H1 (cell line): ENCODE measurements at regions not wholly inside any gene's neighbourhood (a gene's known extent, or its start where the extent isn't known, plus 50 kb on each side); places are given as distances from the start of the nearest gene placed in this dataset.

Experiments used
- CTCF ChIA-PET: fragments of 300-600 bp; sonication (Branson Sonifier 250); formaldehyde crosslinking; loops from one replicate; lab custom pipeline; 2021; ENCODE audit not compliant: partially characterized antibody; lab: Charles Lee
- POLR2A ChIA-PET: fragments of 300-600 bp; sonication (Branson Sonifier 250); formaldehyde crosslinking; loops from one replicate; lab custom pipeline; 2021; ENCODE audit warnings: inconsistent platforms; ENCODE audit not compliant: partially characterized antibody; lab: Charles Lee
- DNase-seq, 2 experiments: peaks; one replicate each; pipeline versions ENCODE4 v3.0.0 to v3.0.0-alpha.2; 2010 to 2022; ENCODE audit warnings: low spot score in 2 of 2, low read depth in 1 of 2, mixed read lengths in 1 of 2
- FAIRE-seq: peaks from 2 replicates; lab custom pipeline; 2011; peaks lifted over from hg19 to GRCh38; lab: Jason Lieb, UNC
- H2AFZ ChIP-seq: 2 replicates; pipeline ENCODE4 v1.8.1; 2012; ENCODE audit warnings: low read length, inconsistent platforms
- H2AK5ac ChIP-seq: 2 replicates; pipeline ENCODE4 v1.6.1; 2013; ENCODE audit warnings: low read depth, low read length
- H2BK120ac ChIP-seq: replicated peaks from 2 replicates; pipeline ENCODE3; 2013; ENCODE audit warnings: low read depth, low read length, inconsistent platforms
- H2BK12ac ChIP-seq: 2 replicates; pipeline ENCODE4 v1.6.1; 2013; ENCODE audit warnings: low read depth, low read length
- H2BK15ac ChIP-seq: 2 replicates; pipeline ENCODE4 v1.6.1; 2013; ENCODE audit warnings: low read length
- H2BK20ac ChIP-seq: 2 replicates; pipeline ENCODE4 v1.6.1; 2013; ENCODE audit warnings: low read length
- H2BK5ac ChIP-seq: 2 replicates; pipeline ENCODE4 v1.6.1; 2013; ENCODE audit warnings: low read depth, low read length
- H3K14ac ChIP-seq: 2 replicates; pipeline ENCODE4 v1.6.1; 2013; ENCODE audit warnings: inconsistent platforms; ENCODE audit not compliant: insufficient read length
- H3K18ac ChIP-seq: 2 replicates; pipeline ENCODE4 v1.6.1; 2013; ENCODE audit warnings: low read length; ENCODE audit errors: extremely low read depth
- H3K23ac ChIP-seq: 2 replicates; pipeline ENCODE4 v1.6.1; 2013; ENCODE audit warnings: inconsistent platforms; ENCODE audit not compliant: insufficient read length
- H3K23me2 ChIP-seq: 2 replicates; pipeline ENCODE4 v1.6.1; 2013; ENCODE audit warnings: low read depth, low read length
- H3K27ac ChIP-seq: 2 replicates; pipeline ENCODE4 v1.6.1; 2011; ENCODE audit warnings: low read depth, low read length, inconsistent platforms
- H3K27me3 ChIP-seq, 4 experiments: replicated peaks in 1 of 4; 1 replicate in 1 of 4; 2 replicates in 3 of 4; pipeline versions ENCODE4 v1.6.1 to v1.8.1; 2011 to 2013; ENCODE audit warnings: low read length in 3 of 4, mild to moderate bottlenecking in 3 of 4, inconsistent platforms in 2 of 4, mixed read lengths in 2 of 4, moderate library complexity in 1 of 4; ENCODE audit not compliant: control insufficient read depth in 3 of 4, insufficient read depth in 3 of 4; ENCODE audit errors: extremely low read depth in 1 of 4
- H3K36me3 ChIP-seq, 4 experiments: 2 replicates each; pipeline versions ENCODE4 v1.6.1 to v1.8.1; 2011 to 2013; ENCODE audit warnings: mild to moderate bottlenecking in 4 of 4, low read length in 3 of 4, moderate library complexity in 2 of 4, control low read depth in 1 of 4, inconsistent platforms in 1 of 4; ENCODE audit not compliant: insufficient read depth in 4 of 4, control insufficient read depth in 2 of 4
- H3K4ac ChIP-seq: replicated peaks from 2 replicates; pipeline ENCODE3; 2013; ENCODE audit warnings: low read length, low read depth, mixed read lengths, inconsistent platforms; ENCODE audit not compliant: insufficient read length
- H3K4me1 ChIP-seq, 4 experiments: replicated peaks in 1 of 4; 1 replicate in 1 of 4; 2 replicates in 3 of 4; pipeline versions ENCODE4 v1.6.1 to v1.8.1; 2011 to 2013; ENCODE audit warnings: low read length in 3 of 4, inconsistent platforms in 2 of 4, mixed read lengths in 1 of 4; ENCODE audit not compliant: insufficient read depth in 4 of 4, control insufficient read depth in 3 of 4
- H3K4me2 ChIP-seq, 2 experiments: 2 replicates each; pipeline versions ENCODE4 v1.6.1 to v1.8.1; 2011 to 2013; ENCODE audit warnings: low read depth in 2 of 2, low read length in 2 of 2, control low read depth in 1 of 2, inconsistent platforms in 1 of 2, mild to moderate bottlenecking in 1 of 2; ENCODE audit not compliant: insufficient read depth in 1 of 2
- H3K4me3 ChIP-seq, 4 experiments: fragments of 200-600, 300-600 bp in 1 of 4; sonication (generic), shearing (Covaris generic), sonication (Bioruptor Twin) in 1 of 4; 2 replicates each; pipeline versions ENCODE4 v1.5.1 to v1.8.1; 2011 to 2016; ENCODE audit warnings: low read length in 4 of 4, low read depth in 3 of 4, control low read depth in 2 of 4, inconsistent platforms in 2 of 4, mild to moderate bottlenecking in 2 of 4, mixed read lengths in 1 of 4, moderate library complexity in 1 of 4; ENCODE audit not compliant: insufficient read depth in 2 of 4; ENCODE audit errors: extremely low read depth in 1 of 4
- H3K56ac ChIP-seq: replicated peaks from 2 replicates; pipeline ENCODE3; 2013; ENCODE audit warnings: low read depth, mild to moderate bottlenecking, mixed read lengths, low read length, inconsistent platforms; ENCODE audit not compliant: insufficient read length
- H3K79me1 ChIP-seq: 2 replicates; pipeline ENCODE4 v1.6.1; 2013; ENCODE audit warnings: low read depth, low read length, control low read depth
- H3K79me2 ChIP-seq, 2 experiments: 2 replicates each; pipeline versions ENCODE4 v1.6.1 to v1.8.1; 2012 to 2013; ENCODE audit warnings: low read length in 2 of 2, mild to moderate bottlenecking in 2 of 2, inconsistent platforms in 1 of 2; ENCODE audit not compliant: insufficient read depth in 2 of 2, control insufficient read depth in 1 of 2
- H3K9ac ChIP-seq, 4 experiments: replicated peaks in 1 of 4; 1 replicate in 1 of 4; 2 replicates in 3 of 4; pipeline versions ENCODE4 v1.6.1 to v1.8.1; 2011 to 2013; ENCODE audit warnings: low read depth in 3 of 4, low read length in 3 of 4, control low read depth in 2 of 4, mild to moderate bottlenecking in 2 of 4, moderate library complexity in 2 of 4, inconsistent platforms in 1 of 4; ENCODE audit errors: extremely low read depth in 1 of 4
- H3K9me3 ChIP-seq, 2 experiments: 2 replicates each; pipeline versions ENCODE4 v1.6.1 to v1.8.1; 2012 to 2013; ENCODE audit warnings: mild to moderate bottlenecking in 2 of 2, moderate library complexity in 2 of 2, control low read depth in 1 of 2, inconsistent platforms in 1 of 2, low read depth in 1 of 2, low read length in 1 of 2, mixed read lengths in 1 of 2; ENCODE audit not compliant: insufficient read depth in 2 of 2
- H4K20me1 ChIP-seq, 2 experiments: replicated peaks in 1 of 2; 2 replicates each; pipeline versions ENCODE3 to v1.8.1; 2011 to 2013; ENCODE audit warnings: inconsistent platforms in 2 of 2, low read length in 2 of 2, mild to moderate bottlenecking in 1 of 2; ENCODE audit not compliant: insufficient read depth in 2 of 2, control insufficient read depth in 1 of 2
- H4K5ac ChIP-seq: 2 replicates; pipeline ENCODE4 v1.6.1; 2013; ENCODE audit warnings: low read length, low read depth, mixed read lengths, inconsistent platforms; ENCODE audit not compliant: insufficient read length
- H4K8ac ChIP-seq: 2 replicates; pipeline ENCODE4 v1.8.0; 2013; ENCODE audit warnings: mild to moderate bottlenecking, moderate library complexity, low read length, inconsistent platforms; ENCODE audit not compliant: insufficient read depth; ENCODE audit errors: extremely low read depth
- H4K91ac ChIP-seq: replicated peaks from 2 replicates; pipeline ENCODE3; 2013; ENCODE audit warnings: low read length, mixed read lengths, inconsistent platforms; ENCODE audit not compliant: insufficient read length
- CTBP2 ChIP-seq: IDR thresholded peaks from 2 replicates; pipeline ENCODE4 v1.7.0; 2011; ENCODE audit warnings: borderline replicate concordance, mild to moderate bottlenecking, moderate library complexity, mixed read lengths, low read length; ENCODE audit not compliant: insufficient read depth, insufficient read length
- RFX5 ChIP-seq: IDR thresholded peaks from 2 replicates; pipeline ENCODE4 v1.6.1; 2011; ENCODE audit warnings: low read depth, low read length, improper control_type of control experiment, borderline replicate concordance
- WGBS, 2 experiments: shearing (Covaris generic) in 1 of 2; methylation state at CpG; one replicate each; pipeline versions ENCODE4 v1.1.6 to v1.1.7; 2013 to 2015; ENCODE audit warnings: low lambda C conversion rate in 2 of 2, mixed read lengths in 2 of 2, inconsistent platforms in 1 of 2, low coverage in 1 of 2, missing lambda C conversion rate in 1 of 2; ENCODE audit not compliant: insufficient replicate concordance in 2 of 2, insufficient coverage in 1 of 2, insufficient read length in 1 of 2; ENCODE audit errors: extremely low coverage in 1 of 2, missing lambda C conversion rate in 1 of 2; 5-methylcytosine and 5-hydroxymethylcytosine counted together
- TF ChIP-seq, protein P1 (sequence below): IDR thresholded peaks from 2 replicates; pipeline ENCODE4 v1.6.1; 2012; ENCODE audit warnings: inconsistent platforms

DNA sequence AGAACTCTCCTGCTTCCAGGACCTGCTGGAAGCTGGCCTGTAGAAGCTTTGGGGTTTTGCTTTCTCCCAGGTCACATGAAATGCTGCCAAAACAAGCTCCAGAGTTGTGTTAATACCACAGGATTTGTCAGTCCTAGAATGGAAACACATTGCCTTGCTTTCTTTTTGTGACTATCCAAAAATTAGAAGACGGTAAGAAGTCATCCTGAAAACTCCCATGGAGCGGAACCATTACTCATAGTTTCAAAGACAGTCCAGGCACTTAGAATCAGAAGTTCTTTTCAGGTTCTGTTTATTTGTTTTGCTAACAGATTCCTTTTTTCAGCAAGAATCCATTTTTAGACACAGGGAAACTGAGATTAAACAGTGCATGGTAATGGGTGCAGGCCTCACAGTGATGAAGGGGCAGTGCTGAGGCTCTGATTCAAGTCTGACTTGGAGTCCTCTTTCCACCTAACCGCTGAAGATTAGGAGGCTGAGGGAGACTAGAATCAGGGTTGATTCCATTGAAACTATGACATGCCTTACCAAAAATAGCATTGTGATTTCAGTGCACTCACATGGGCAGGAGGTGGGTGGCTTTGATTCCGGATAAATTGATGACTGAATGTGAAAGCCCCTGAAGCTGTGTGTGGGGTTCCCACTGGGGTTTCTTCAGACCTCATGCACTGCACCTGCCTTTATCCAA is 72.2 kb upstream of the NAA20 start:
- no peak overlapping the region for H4K5ac ChIP-seq
- no peak overlapping the region for H4K91ac ChIP-seq
- H2BK120ac ChIP-seq, result no peak overlapping the region
- no peaks in the 10 kb centered on the region for H3K4me1 ChIP-seq
- no peaks in the 10 kb centered on the region for H3K9me3 ChIP-seq
- ChIA-PET CTCF (no interaction called here), POLR2A (no interaction called here)
- no peaks in the 10 kb centered on the region for H3K23me2 ChIP-seq
- H3K9ac ChIP-seq, result no peak overlapping the region
- no peak overlapping the region for H4K8ac ChIP-seq
- H3K4ac ChIP-seq, result no peak overlapping the region
- 94% methylated on average over 4 of the region's 4 CpGs; no CpG with 5 or more reads in 1 of the 2 experiments for WGBS, 2 experiments
- H3K27ac ChIP-seq, result no peak overlapping the region
- FAIRE-seq (no peak), DNase-seq (no peak)
- no peak overlapping the region for H2AFZ ChIP-seq
- H2BK20ac ChIP-seq, result no peak overlapping the region
- H3K23ac ChIP-seq, result no peak overlapping the region
- no peak overlapping the region for H3K4me2 ChIP-seq
- H3K14ac ChIP-seq, result no peak overlapping the region
- no peak overlapping the region for H3K4me3 ChIP-seq
- no peak overlapping the region for H3K56ac ChIP-seq
- H3K36me3 ChIP-seq, result no peaks in the 10 kb centered on the region
- H3K27me3 ChIP-seq, result no peaks in the 10 kb centered on the region
- H4K20me1 ChIP-seq, result no peaks in the 10 kb centered on the region
- no peaks in the 10 kb centered on the region for H3K79me2 ChIP-seq
- H2AK5ac ChIP-seq, result no peak overlapping the region
- no peak overlapping the region for H2BK5ac ChIP-seq
- no peak overlapping the region for H2BK15ac ChIP-seq
- TF ChIP-seq, protein P1, sequence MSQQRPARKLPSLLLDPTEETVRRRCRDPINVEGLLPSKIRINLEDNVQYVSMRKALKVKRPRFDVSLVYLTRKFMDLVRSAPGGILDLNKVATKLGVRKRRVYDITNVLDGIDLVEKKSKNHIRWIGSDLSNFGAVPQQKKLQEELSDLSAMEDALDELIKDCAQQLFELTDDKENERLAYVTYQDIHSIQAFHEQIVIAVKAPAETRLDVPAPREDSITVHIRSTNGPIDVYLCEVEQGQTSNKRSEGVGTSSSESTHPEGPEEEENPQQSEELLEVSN, result no peak
- TF ChIP-seq CTBP2 (no peak), RFX5 (no peak)
- H3K79me1 ChIP-seq, result no peaks in the 10 kb centered on the region
- no peak overlapping the region for H3K18ac ChIP-seq
- H2BK12ac ChIP-seq, result no peak overlapping the region
